ENCODE measurements at regions not wholly inside any gene's neighbourhood (a gene's known extent, or its start where the extent isn't known, plus 50 kb on each side); places are given as distances from the start of the nearest gene placed in this dataset.

GRCh38 chr12:74971201-74971600 is 238.4 kb downstream of the KCNC2 start:
- Mint-ChIP-seq H3K36me3 (ENCODE audit: low read depth, unreplicated experiment) (no peaks in the 10 kb centered on the region), H3K27ac (ENCODE audit: unreplicated experiment) (no peak overlapping the region), H3K4me3 (ENCODE audit: unreplicated experiment) (no peak overlapping the region), H3K9me3 (ENCODE audit: unreplicated experiment) (no peaks in the 10 kb centered on the region), H3K27me3 (ENCODE audit: unreplicated experiment) (no peaks in the 10 kb centered on the region), H3K4me1 (ENCODE audit: unreplicated experiment) (no peaks in the 10 kb centered on the region)
- DNase-seq (ENCODE audit: low spot score), result no peak
- no peak for TF ChIP-seq CTCF (IDR thresholded peaks at IDR 0.05; ENCODE audit: unreplicated experiment)

- no peak for DNase-seq (ENCODE audit: low spot score)
- H3K27ac Mint-ChIP-seq (ENCODE audit: unreplicated experiment), result no peak overlapping the region
- no peaks in the 10 kb centered on the region for H3K9me3 Mint-ChIP-seq (ENCODE audit: unreplicated experiment)
- TF ChIP-seq CTCF (IDR thresholded peaks at IDR 0.05; ENCODE audit: unreplicated experiment), result no peak
- peaks cover 21% of the 10 kb centered on the region for H3K4me1 Mint-ChIP-seq (ENCODE audit: unreplicated experiment)
- H3K4me3 Mint-ChIP-seq (ENCODE audit: unreplicated experiment), result no peak overlapping the region
- H3K27me3 Mint-ChIP-seq (ENCODE audit: unreplicated experiment), result peaks cover 3% of the 10 kb centered on the region
- no peaks in the 10 kb centered on the region for H3K36me3 Mint-ChIP-seq (ENCODE audit: low read depth, unreplicated experiment)
These were observed 231.7 kb downstream of the KCNC2 start for GRCh38 chr12:74977832-74978481.

GRCh38 chr12:74980510-74980909 is 229.1 kb downstream of the KCNC2 start:
- H3K4me1 Mint-ChIP-seq (ENCODE audit: unreplicated experiment), result peaks cover 24% of the 10 kb centered on the region
- H3K27me3 Mint-ChIP-seq (ENCODE audit: unreplicated experiment), result peaks cover 4% of the 10 kb centered on the region
- no peaks in the 10 kb centered on the region for H3K36me3 Mint-ChIP-seq (ENCODE audit: low read depth, unreplicated experiment)
- H3K27ac Mint-ChIP-seq (ENCODE audit: unreplicated experiment), result peak overlapping the region; percentile 93
- DNase-seq (ENCODE audit: low spot score), result no peak
- H3K4me3 Mint-ChIP-seq (ENCODE audit: unreplicated experiment), result no peak overlapping the region
- no peak for TF ChIP-seq CTCF (IDR thresholded peaks at IDR 0.05; ENCODE audit: unreplicated experiment)
- H3K9me3 Mint-ChIP-seq (ENCODE audit: unreplicated experiment), result no peaks in the 10 kb centered on the region

- TF ChIP-seq CTCF (IDR thresholded peaks at IDR 0.05; ENCODE audit: unreplicated experiment), result no peak
- Mint-ChIP-seq H3K4me1 (ENCODE audit: unreplicated experiment) (peaks cover 24% of the 10 kb centered on the region), H3K9me3 (ENCODE audit: unreplicated experiment) (no peaks in the 10 kb centered on the region), H3K4me3 (ENCODE audit: unreplicated experiment) (no peak overlapping the region), H3K27ac (ENCODE audit: unreplicated experiment) (peak overlapping the region; percentile 93), H3K27me3 (ENCODE audit: unreplicated experiment) (peaks cover 4% of the 10 kb centered on the region), H3K36me3 (ENCODE audit: low read depth, unreplicated experiment) (no peaks in the 10 kb centered on the region)
- no peak for DNase-seq (ENCODE audit: low spot score)
These were observed 228.1 kb downstream of the KCNC2 start for GRCh38 chr12:74981541-74981940.

- TF ChIP-seq CTCF (IDR thresholded peaks at IDR 0.05; ENCODE audit: unreplicated experiment), result no peak
- no peaks in the 10 kb centered on the region for H3K36me3 Mint-ChIP-seq (ENCODE audit: low read depth, unreplicated experiment)
- H3K4me1 Mint-ChIP-seq (ENCODE audit: unreplicated experiment), result peaks cover 24% of the 10 kb centered on the region
- H3K4me3 Mint-ChIP-seq (ENCODE audit: unreplicated experiment), result no peak overlapping the region
- DNase-seq (ENCODE audit: low spot score), result no peak
- no peaks in the 10 kb centered on the region for H3K9me3 Mint-ChIP-seq (ENCODE audit: unreplicated experiment)
- peaks cover 2% of the 10 kb centered on the region for H3K27me3 Mint-ChIP-seq (ENCODE audit: unreplicated experiment)
- H3K27ac Mint-ChIP-seq (ENCODE audit: unreplicated experiment), result no peak overlapping the region
These were observed 225.7 kb downstream of the KCNC2 start for GRCh38 chr12:74983917-74984316.
